ENCODE measurements at regions not wholly inside any gene's neighbourhood (a gene's known extent, or its start where the extent isn't known, plus 50 kb on each side); places are given as distances from the start of the nearest gene placed in this dataset.

- no peak for TF ChIP-seq CTCF (IDR thresholded peaks at IDR 0.05; ENCODE audit: borderline replicate concordance)
- intact Hi-C loops (cut with micrococcal nuclease) = no loop called here
- peaks cover 4% of the 10 kb centered on the region for H3K9me3 ChIP-seq (replicated peaks)
- H3K4me3 ChIP-seq = no peak overlapping the region
- no peak for DNase-seq
- H3K27me3 ChIP-seq (ENCODE audit: low read depth) = no peaks in the 10 kb centered on the region
- H3K36me3 ChIP-seq = no peaks in the 10 kb centered on the region
- no peaks in the 10 kb centered on the region for H3K4me1 ChIP-seq
- no peak overlapping the region for H3K27ac ChIP-seq (replicated peaks)
Observed at GRCh38 chrX:121782544-121782943, 735.1 kb downstream of the GLUD2 start.

- Histone ChIP-seq H3K4me3 (no peak overlapping the region), H3K27me3 (ENCODE audit: low read depth) (no peaks in the 10 kb centered on the region), H3K4me1 (no peaks in the 10 kb centered on the region), H3K36me3 (no peaks in the 10 kb centered on the region), H3K9me3 (replicated peaks) (peaks cover 2% of the 10 kb centered on the region), H3K27ac (replicated peaks) (no peak overlapping the region)
- DNase-seq = no peak
- no peak for TF ChIP-seq CTCF (IDR thresholded peaks at IDR 0.05; ENCODE audit: borderline replicate concordance)
- intact Hi-C loops (cut with micrococcal nuclease) = no loop called here
Observed at GRCh38 chrX:121782976-121783375, 735.6 kb downstream of the GLUD2 start.

- H3K27me3 ChIP-seq (ENCODE audit: low read depth) = no peaks in the 10 kb centered on the region
- no peak for DNase-seq
- intact Hi-C loops (cut with micrococcal nuclease) = no loop called here
- H3K4me1 ChIP-seq = no peaks in the 10 kb centered on the region
- H3K36me3 ChIP-seq = no peaks in the 10 kb centered on the region
- H3K9me3 ChIP-seq (replicated peaks) = peaks cover 14% of the 10 kb centered on the region
- no peak overlapping the region for H3K27ac ChIP-seq (replicated peaks)
- H3K4me3 ChIP-seq = no peak overlapping the region
- no peak for TF ChIP-seq CTCF (IDR thresholded peaks at IDR 0.05; ENCODE audit: borderline replicate concordance)
Observed at GRCh38 chrX:121802881-121803412, 755.5 kb downstream of the GLUD2 start.

GRCh38 chrX:121823406-121823805 lies 776.0 kb downstream of the GLUD2 start:
- no peak overlapping the region for H3K27ac ChIP-seq (replicated peaks)
- H3K4me3 ChIP-seq = no peak overlapping the region
- intact Hi-C loops (cut with micrococcal nuclease) = no loop called here
- H3K36me3 ChIP-seq = no peaks in the 10 kb centered on the region
- no peaks in the 10 kb centered on the region for H3K27me3 ChIP-seq (ENCODE audit: low read depth)
- TF ChIP-seq CTCF (IDR thresholded peaks at IDR 0.05; ENCODE audit: borderline replicate concordance) = no peak
- no peak for DNase-seq
- no peaks in the 10 kb centered on the region for H3K4me1 ChIP-seq
- no peaks in the 10 kb centered on the region for H3K9me3 ChIP-seq (replicated peaks)

GRCh38 chrX:121831601-121832000 lies 784.2 kb downstream of the GLUD2 start:
- H3K27me3 ChIP-seq (ENCODE audit: low read depth) = no peaks in the 10 kb centered on the region
- H3K4me3 ChIP-seq = no peak overlapping the region
- DNase-seq = no peak
- intact Hi-C loops (cut with micrococcal nuclease) = no loop called here
- H3K4me1 ChIP-seq = no peaks in the 10 kb centered on the region
- H3K9me3 ChIP-seq (replicated peaks) = no peaks in the 10 kb centered on the region
- H3K36me3 ChIP-seq = no peaks in the 10 kb centered on the region
- no peak overlapping the region for H3K27ac ChIP-seq (replicated peaks)
- no peak for TF ChIP-seq CTCF (IDR thresholded peaks at IDR 0.05; ENCODE audit: borderline replicate concordance)

GRCh38 chrX:121832446-121832845 lies 785.0 kb downstream of the GLUD2 start:
- Histone ChIP-seq H3K27me3 (ENCODE audit: low read depth) (no peaks in the 10 kb centered on the region), H3K4me1 (no peaks in the 10 kb centered on the region), H3K9me3 (replicated peaks) (no peaks in the 10 kb centered on the region), H3K27ac (replicated peaks) (no peak overlapping the region), H3K4me3 (no peak overlapping the region), H3K36me3 (no peaks in the 10 kb centered on the region)
- TF ChIP-seq CTCF (IDR thresholded peaks at IDR 0.05; ENCODE audit: borderline replicate concordance) = no peak
- intact Hi-C loops (cut with micrococcal nuclease) = no loop called here
- no peak for DNase-seq

Measured in left ventricle myocardium inferior (tissue), 1 donor.